ENCODE measurements at regions not wholly inside any gene's neighbourhood (a gene's known extent, or its start where the extent isn't known, plus 50 kb on each side); places are given as distances from the start of the nearest gene placed in this dataset.

DNA sequence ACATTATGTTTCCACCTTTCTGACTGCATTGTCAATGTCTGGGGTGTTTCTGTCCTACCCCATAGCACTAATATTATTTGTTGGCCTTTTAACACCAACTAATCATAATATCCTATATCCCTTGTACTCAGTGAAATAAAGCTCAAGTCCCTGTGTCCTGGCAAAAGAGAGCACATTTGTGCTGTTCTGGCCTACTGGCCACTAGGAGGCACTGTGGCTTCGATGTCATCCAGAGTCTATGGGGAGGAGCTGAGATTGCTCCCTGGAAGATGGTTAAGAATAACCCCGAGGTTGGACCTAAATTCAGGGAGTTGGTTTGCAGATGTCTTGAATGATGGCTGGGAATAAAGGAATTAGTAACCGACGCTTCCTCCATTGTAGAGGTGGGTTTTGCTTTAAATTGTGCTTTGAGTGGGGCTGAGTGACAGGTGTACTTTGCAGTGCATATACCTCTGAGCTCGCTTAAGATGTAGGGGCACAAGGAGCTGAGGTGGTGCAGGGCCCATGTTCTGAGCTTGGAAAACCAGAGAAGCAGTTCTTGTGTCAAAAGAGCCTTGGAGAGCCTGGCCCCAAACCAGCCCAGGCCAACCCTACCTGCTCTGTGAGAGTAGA is 191.2 kb upstream of the PRSS1 start:
- TF ChIP-seq, protein P1, sequence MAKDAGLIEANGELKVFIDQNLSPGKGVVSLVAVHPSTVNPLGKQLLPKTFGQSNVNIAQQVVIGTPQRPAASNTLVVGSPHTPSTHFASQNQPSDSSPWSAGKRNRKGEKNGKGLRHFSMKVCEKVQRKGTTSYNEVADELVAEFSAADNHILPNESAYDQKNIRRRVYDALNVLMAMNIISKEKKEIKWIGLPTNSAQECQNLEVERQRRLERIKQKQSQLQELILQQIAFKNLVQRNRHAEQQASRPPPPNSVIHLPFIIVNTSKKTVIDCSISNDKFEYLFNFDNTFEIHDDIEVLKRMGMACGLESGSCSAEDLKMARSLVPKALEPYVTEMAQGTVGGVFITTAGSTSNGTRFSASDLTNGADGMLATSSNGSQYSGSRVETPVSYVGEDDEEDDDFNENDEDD (CRISPR knock-in tag; IDR thresholded peaks at IDR 0.05; ENCODE audit: borderline replicate concordance) = no peak
- TF ChIP-seq RELA (CRISPR knock-in tag; IDR thresholded peaks at IDR 0.05) (no peak), ZNF24 (IDR thresholded peaks at IDR 0.05) (no peak), SMARCE1 (IDR thresholded peaks at IDR 0.05; ENCODE audit: borderline replicate concordance) (no peak)
- TF ChIP-seq, protein P2, sequence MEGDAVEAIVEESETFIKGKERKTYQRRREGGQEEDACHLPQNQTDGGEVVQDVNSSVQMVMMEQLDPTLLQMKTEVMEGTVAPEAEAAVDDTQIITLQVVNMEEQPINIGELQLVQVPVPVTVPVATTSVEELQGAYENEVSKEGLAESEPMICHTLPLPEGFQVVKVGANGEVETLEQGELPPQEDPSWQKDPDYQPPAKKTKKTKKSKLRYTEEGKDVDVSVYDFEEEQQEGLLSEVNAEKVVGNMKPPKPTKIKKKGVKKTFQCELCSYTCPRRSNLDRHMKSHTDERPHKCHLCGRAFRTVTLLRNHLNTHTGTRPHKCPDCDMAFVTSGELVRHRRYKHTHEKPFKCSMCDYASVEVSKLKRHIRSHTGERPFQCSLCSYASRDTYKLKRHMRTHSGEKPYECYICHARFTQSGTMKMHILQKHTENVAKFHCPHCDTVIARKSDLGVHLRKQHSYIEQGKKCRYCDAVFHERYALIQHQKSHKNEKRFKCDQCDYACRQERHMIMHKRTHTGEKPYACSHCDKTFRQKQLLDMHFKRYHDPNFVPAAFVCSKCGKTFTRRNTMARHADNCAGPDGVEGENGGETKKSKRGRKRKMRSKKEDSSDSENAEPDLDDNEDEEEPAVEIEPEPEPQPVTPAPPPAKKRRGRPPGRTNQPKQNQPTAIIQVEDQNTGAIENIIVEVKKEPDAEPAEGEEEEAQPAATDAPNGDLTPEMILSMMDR (CRISPR knock-in tag; IDR thresholded peaks at IDR 0.05) = peak; percentile 55
- TF ChIP-seq, protein P3, sequence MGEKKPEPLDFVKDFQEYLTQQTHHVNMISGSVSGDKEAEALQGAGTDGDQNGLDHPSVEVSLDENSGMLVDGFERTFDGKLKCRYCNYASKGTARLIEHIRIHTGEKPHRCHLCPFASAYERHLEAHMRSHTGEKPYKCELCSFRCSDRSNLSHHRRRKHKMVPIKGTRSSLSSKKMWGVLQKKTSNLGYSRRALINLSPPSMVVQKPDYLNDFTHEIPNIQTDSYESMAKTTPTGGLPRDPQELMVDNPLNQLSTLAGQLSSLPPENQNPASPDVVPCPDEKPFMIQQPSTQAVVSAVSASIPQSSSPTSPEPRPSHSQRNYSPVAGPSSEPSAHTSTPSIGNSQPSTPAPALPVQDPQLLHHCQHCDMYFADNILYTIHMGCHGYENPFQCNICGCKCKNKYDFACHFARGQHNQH (CRISPR knock-in tag; IDR thresholded peaks at IDR 0.05) = no peak
- TF ChIP-seq, protein P4, sequence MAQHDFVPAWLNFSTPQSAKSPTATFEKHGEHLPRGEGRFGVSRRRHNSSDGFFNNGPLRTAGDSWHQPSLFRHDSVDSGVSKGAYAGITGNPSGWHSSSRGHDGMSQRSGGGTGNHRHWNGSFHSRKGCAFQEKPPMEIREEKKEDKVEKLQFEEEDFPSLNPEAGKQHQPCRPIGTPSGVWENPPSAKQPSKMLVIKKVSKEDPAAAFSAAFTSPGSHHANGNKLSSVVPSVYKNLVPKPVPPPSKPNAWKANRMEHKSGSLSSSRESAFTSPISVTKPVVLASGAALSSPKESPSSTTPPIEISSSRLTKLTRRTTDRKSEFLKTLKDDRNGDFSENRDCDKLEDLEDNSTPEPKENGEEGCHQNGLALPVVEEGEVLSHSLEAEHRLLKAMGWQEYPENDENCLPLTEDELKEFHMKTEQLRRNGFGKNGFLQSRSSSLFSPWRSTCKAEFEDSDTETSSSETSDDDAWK (CRISPR knock-in tag; IDR thresholded peaks at IDR 0.05) = no peak
- Histone ChIP-seq H3K27ac (ENCODE audit: extremely low read length, insufficient read depth, low read length) (no peak overlapping the region), H3K27me3 (ENCODE audit: control insufficient read depth in 1 of 2, insufficient read depth in 2 of 2, low read length in 2 of 2) (peaks cover 0 to 6% of the 10 kb centered on the region in 2 experiments; a peak in 1 of 5 replicates), H3K4me3 (replicated peaks in 1 of 3; ENCODE audit: insufficient read depth in 1 of 3, low read depth in 2 of 3, low read length in 3 of 3) (no peak overlapping the region), H3K9ac (ENCODE audit: insufficient read depth, low read depth, low read length) (no peak overlapping the region), H3K4me2 (ENCODE audit: low read depth, low read length) (no peak overlapping the region), H2AFZ (ENCODE audit: low read length) (no peak overlapping the region), H3K79me2 (ENCODE audit: insufficient read depth, low read length) (no peaks in the 10 kb centered on the region), H3K9me3 (ENCODE audit: low read length) (no peaks in the 10 kb centered on the region), H4K20me1 (ENCODE audit: insufficient read depth, low read length) (no peaks in the 10 kb centered on the region), H3K36me3 (replicated peaks in 1 of 2; ENCODE audit: control insufficient read depth in 1 of 2, insufficient read depth in 2 of 2, low read length in 2 of 2) (no peaks in the 10 kb centered on the region), H3K4me1 (ENCODE audit: insufficient read depth, low read length) (no peaks in the 10 kb centered on the region)
- DNase-seq (ENCODE audit: low spot score) = peak; percentile 22
- intact Hi-C loops (cut with micrococcal nuclease; ENCODE audit: unreplicated experiment) (no loop called here), in situ Hi-C loops (cut with HindIII; ENCODE audit: extremely low pct_ligation_motif_present, low pct_unique_long_range_greater_than_20kb) (no loop called here)
- ChIA-PET CTCF (ENCODE audit: low intra/inter-chr PET ratio, low total read pairs) (no interaction called here), POLR2A (no interaction called here)
- FAIRE-seq = no peak
- WGBS (ENCODE audit: low lambda C conversion rate) = 38% methylated on average over 5 of the region's 5 CpGs
- BruUV-seq (replicated peaks) = no TSS peak
- ATAC-seq = peak; percentile 82
